ENCODE measurements at regions not wholly inside any gene's neighbourhood (a gene's known extent, or its start where the extent isn't known, plus 50 kb on each side); places are given as distances from the start of the nearest gene placed in this dataset.
A peak's percentile ranks its signal among the peaks of the same experiment; 100 is the strongest.
"Not testable (repeated sequence)": the region's sequence is repeated elsewhere in the genome, so short reads cannot be mapped to it uniquely, and the experiment has no call there.

DNA sequence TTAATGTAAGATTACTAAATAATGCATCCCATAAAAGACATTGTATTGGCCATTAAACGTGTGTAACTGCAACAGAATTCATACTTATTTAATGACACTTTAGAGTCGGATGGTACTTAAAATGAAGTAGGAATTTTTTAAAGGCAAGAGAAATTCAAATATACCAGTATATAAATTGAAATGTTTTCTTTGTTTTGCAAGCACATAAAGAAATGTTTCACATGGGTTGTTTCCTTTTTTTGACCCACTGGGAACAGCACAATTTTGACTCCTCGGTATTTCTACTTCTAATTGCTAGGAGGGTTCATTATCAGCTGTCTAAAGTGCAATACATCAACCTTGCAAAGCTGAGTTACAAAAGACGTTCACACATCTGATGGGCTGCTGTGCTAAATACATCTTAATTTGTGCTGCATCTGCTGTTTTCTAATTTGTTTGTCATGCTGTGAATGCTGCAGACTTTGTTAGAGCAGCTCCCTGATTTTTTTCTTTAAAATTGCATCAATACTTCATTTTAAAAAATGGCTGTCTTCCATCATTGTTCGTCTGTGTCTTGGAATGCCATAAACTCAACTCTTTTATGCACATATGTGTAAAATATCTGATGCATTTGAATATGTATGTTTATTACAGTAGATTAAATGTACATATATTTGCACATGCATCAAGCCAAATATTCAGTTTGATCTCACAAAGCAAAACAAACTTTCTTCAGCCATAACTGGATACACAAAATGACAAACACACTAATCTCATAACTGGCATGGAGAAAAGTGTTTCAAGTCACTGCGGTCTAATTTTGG, 454.0 kb upstream of the GRAMD2B start:
- 83% methylated on average over 6 of the region's 6 CpGs for WGBS
- Histone ChIP-seq H3K4me3 (ENCODE audit: low read depth, low read length) (no peak overlapping the region), H3K27ac (ENCODE audit: low read depth) (no peak overlapping the region), H3K4me1 (ENCODE audit: insufficient read depth) (no peaks in the 10 kb centered on the region), H3K36me3 (ENCODE audit: insufficient read depth) (no peaks in the 10 kb centered on the region)
- no peak for DNase-seq (ENCODE audit: extremely low spot score)

DNA sequence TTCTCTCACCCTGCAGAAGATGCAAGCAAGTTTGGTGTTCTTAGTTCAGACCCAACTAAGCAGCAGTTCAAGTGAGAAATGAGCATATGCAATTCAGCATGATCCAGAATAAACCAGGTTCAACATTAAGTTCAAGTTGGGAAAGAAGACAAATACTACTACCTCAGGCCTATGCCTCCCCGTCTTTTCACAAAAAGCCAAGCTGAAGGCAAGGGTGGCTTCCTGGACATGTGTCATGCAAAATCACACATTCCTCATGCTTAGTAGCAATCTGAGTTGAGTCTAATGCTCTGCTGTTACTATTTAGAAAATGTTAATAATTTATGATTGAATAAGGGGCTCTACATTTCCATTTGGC, 453.4 kb upstream of the GRAMD2B start:
- no peak for DNase-seq (ENCODE audit: extremely low spot score)
- Histone ChIP-seq H3K4me3 (ENCODE audit: low read depth, low read length) (no peak overlapping the region), H3K4me1 (ENCODE audit: insufficient read depth) (no peaks in the 10 kb centered on the region), H3K36me3 (ENCODE audit: insufficient read depth) (no peaks in the 10 kb centered on the region), H3K27ac (ENCODE audit: low read depth) (no peak overlapping the region)
- 95% methylated on average over 1 of the region's 1 CpG for WGBS

DNA sequence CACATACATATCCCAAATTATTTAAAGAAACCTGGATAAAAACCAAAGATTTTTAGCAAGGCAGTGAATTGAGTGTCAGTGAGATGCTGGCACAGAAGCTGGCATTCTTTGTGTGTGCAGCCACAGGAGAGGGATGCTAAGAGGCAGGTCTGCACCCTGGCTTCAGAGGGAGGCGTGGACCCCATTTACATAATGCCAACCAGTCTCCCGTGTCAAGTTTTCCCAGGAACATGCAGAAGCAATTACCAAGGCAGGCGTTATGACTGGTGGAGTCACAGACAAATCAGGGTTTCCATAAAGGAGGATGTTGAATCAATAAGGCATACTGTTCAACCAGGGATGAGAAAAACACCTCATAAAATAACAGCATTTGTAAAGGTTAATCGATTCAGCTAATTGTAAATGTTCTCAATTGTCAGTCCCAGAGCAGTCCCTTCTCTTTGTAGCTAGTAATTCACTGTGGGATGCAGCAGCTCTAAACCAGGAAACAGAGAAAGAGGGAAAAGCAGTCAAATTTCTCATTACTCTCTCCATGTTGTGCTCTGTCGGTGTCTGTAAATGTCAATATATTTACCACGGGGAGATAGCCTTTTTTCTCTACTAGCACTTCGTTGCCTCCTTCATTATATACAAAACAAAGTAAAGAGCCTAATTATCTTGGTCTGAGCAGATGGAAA, 452.4 kb upstream of the GRAMD2B start:
- Histone ChIP-seq H3K27ac (ENCODE audit: low read depth) (no peak overlapping the region), H3K4me3 (ENCODE audit: low read depth, low read length) (no peak overlapping the region), H3K36me3 (ENCODE audit: insufficient read depth) (no peaks in the 10 kb centered on the region), H3K4me1 (ENCODE audit: insufficient read depth) (no peaks in the 10 kb centered on the region)
- 64% methylated on average over 7 of the region's 7 CpGs for WGBS
- DNase-seq (ENCODE audit: extremely low spot score) = no peak

DNA sequence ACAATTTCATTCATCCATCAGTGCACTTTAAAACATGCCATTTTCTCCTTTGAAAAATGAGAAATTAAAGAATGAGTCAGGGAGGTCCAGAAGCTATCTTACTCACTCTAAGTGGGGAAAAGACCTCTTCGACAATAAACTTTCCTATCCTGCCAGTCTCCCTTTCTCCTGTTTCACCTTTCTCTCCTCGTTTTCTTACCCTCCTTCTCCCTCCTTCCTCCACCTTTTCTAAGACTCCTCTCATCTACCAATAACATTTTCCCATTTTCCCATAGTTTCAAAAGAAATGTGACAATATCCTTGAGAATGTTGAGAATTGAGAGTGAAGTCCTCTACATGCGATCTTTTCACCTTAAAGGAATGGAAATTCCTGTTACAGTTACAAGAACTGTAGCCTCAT, 450.5 kb upstream of the GRAMD2B start:
- no peak overlapping the region for H3K27ac ChIP-seq (ENCODE audit: low read depth)
- 80% methylated on average over 3 of the region's 3 CpGs for WGBS
- DNase-seq (ENCODE audit: extremely low spot score) = no peak
- H3K36me3 ChIP-seq (ENCODE audit: insufficient read depth) = no peaks in the 10 kb centered on the region
- H3K4me3 ChIP-seq (ENCODE audit: low read depth, low read length) = no peak overlapping the region
- no peaks in the 10 kb centered on the region for H3K4me1 ChIP-seq (ENCODE audit: insufficient read depth)

DNA sequence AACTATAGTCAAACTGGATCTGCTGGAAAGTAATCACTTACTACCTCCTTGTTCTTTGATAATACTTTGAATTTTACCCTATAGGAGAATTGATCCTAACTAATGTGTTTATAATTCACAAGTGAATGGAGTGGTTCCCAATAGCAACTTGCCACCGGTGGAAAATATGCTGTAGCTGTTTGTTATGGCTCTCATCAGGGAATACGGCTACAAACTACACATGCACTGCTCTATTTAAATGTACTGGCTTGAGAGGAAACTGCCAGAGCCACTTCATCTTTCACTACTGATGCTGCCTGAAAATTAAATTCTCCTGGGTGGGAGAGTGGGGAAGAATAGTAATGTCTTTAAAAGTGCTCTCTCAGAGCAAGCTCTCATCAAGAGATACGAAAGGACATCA, 448.5 kb upstream of the GRAMD2B start:
- no peaks in the 10 kb centered on the region for H3K36me3 ChIP-seq (ENCODE audit: insufficient read depth)
- no peak overlapping the region for H3K27ac ChIP-seq (ENCODE audit: low read depth)
- DNase-seq (ENCODE audit: extremely low spot score) = no peak
- no peaks in the 10 kb centered on the region for H3K4me1 ChIP-seq (ENCODE audit: insufficient read depth)
- H3K4me3 ChIP-seq (ENCODE audit: low read depth, low read length) = no peak overlapping the region
- WGBS = 83% methylated on average over 3 of the region's 3 CpGs

DNA sequence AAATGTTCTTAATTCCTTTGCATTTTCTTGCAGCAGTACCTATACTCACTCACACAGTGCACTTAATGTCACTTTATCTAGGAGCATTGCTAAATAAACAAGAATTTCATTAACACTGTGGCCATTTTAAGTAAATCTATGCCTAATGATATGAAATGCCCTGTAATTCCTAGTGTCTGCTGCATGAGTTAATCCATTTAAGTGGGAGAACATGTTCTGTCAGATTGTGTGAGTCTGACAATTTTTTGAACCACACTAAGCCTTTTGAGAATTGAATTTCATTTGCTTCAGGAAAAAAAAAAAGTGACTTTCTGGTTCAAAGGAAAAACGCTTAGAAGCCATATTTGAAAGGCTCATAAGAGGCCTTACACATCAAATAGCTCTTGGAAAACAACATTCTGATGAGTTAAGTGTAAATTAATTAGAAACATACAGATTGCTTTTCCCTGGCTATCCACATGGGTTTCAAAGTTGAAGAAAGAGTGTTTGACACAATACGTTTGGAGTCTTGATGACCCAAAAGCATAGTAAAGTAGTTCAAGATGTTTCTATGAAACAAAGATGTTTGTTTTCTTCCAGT, 446.7 kb upstream of the GRAMD2B start:
- H3K4me3 ChIP-seq (ENCODE audit: low read depth, low read length) = no peak overlapping the region
- 85% methylated on average over 2 of the region's 2 CpGs for WGBS
- no peak overlapping the region for H3K27ac ChIP-seq (ENCODE audit: low read depth)
- H3K4me1 ChIP-seq (ENCODE audit: insufficient read depth) = no peaks in the 10 kb centered on the region
- no peak for DNase-seq (ENCODE audit: extremely low spot score)
- no peaks in the 10 kb centered on the region for H3K36me3 ChIP-seq (ENCODE audit: insufficient read depth)

DNA sequence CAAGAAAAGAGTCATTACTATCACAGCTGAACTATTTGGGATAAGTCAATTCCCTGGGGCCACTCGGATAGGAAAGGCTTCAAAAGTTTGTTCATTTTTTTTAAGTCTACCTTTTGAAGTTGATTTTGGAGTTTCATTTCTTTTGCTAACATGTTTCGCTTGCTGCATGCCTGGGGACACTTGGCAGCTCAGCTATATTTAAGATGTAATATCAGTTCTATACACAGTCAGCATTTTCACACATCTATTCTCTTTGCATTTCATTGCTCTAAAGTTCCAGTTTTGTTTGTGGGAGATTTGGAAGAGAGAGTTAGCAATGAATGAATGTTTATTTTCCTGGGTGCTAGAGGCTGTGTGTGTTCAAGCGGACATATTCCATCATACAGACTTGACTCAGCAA, 445.2 kb upstream of the GRAMD2B start:
- no peak for DNase-seq (ENCODE audit: extremely low spot score)
- no peak overlapping the region for H3K4me3 ChIP-seq (ENCODE audit: low read depth, low read length)
- no peaks in the 10 kb centered on the region for H3K36me3 ChIP-seq (ENCODE audit: insufficient read depth)
- 94% methylated on average over 3 of the region's 3 CpGs for WGBS
- H3K4me1 ChIP-seq (ENCODE audit: insufficient read depth) = no peaks in the 10 kb centered on the region
- H3K27ac ChIP-seq (ENCODE audit: low read depth) = no peak overlapping the region

DNA sequence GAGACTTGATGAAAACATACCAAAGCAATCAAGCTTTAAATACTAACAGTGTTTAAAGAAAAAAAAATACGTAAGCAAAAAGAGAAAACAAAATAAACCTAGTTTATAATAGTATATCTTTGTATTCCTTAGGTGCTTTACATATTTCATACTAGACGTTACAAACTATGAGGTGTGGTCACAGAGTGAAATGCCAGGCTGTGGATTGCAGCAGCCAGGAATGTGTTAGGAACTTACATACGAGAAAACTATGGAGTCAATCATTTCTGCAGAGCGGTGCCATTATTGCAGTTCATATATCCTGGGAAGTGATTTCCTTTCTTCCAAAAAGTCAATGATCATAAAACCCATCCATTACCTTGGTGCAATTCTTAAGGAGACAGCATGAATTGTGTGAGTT, 443.6 kb upstream of the GRAMD2B start:
- Histone ChIP-seq H3K36me3 (ENCODE audit: insufficient read depth) (no peaks in the 10 kb centered on the region), H3K4me1 (ENCODE audit: insufficient read depth) (no peaks in the 10 kb centered on the region), H3K27ac (ENCODE audit: low read depth) (no peak overlapping the region), H3K4me3 (ENCODE audit: low read depth, low read length) (no peak overlapping the region)
- 70% methylated on average over 4 of the region's 4 CpGs for WGBS
- DNase-seq (ENCODE audit: extremely low spot score) = no peak

DNA sequence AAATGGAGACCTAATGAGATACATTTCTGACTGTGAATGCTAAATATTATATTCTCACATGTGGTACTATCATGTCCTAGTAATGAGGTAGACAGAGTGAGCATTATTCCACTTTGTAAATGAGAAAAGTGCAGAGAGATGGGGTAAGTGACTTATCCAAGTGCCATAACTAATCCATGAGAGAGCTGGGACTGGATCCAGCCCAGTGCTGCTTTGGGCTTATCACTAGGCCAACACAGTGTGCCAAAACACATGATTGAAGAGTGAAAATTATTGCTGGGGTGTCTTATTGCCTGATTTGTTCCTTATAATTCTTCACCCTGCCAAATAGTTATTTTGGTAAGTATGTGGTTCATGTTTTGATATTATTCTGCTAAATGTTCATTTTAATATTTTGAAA, 442.2 kb upstream of the GRAMD2B start:
- DNase-seq (ENCODE audit: extremely low spot score) = no peak
- Histone ChIP-seq H3K27ac (ENCODE audit: low read depth) (no peak overlapping the region), H3K4me3 (ENCODE audit: low read depth, low read length) (no peak overlapping the region), H3K4me1 (ENCODE audit: insufficient read depth) (no peaks in the 10 kb centered on the region), H3K36me3 (ENCODE audit: insufficient read depth) (no peaks in the 10 kb centered on the region)

DNA sequence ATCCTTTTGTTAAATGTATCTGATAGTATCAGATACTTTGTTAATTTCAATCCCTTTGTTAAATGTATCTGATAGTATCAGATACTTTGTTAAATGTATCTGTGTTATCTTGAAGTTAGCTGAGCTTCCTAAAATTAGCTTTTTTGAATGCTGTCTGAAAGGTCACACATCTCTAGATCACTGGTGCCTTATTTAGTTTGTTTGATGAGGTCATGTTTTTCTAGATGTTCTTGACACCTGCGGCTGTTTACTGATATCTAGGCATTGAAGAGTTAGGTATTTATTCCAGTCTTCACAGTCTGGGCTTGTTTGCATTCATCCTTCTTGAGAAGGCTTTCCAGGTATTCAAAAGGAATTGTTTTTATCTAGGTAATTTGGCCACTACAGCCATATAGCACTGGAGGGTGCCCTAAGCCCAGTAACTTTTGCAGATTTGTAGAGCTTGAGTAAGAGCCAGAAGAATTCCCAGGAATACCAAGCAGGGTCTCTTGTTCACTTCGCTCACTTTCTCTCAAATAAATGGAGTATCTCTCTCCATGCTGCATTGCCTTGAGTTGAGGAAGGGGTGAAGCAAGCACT, 435.4 kb upstream of the GRAMD2B start:
- no peak for DNase-seq (ENCODE audit: extremely low spot score)

DNA sequence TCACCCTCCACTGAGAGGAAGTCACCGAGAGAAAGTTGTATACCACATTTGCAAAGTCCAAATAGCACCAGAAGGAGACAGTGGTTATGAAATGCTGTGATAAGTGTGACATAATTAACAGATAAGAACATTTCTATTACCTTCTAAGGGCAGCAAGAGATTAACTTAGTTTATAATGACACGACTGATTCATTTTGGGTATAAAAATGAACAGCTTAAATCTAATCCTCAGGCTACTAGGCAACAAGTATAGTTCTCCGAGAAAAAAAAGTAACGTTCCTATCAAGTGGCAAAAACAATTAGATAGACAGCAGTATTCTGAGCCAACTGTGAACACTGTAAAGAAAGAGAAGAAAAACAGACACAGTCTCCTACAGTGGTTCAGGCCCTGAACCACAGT, 431.2 kb upstream of the GRAMD2B start:
- no peak for DNase-seq (ENCODE audit: extremely low spot score)
- Histone ChIP-seq H3K4me1 (ENCODE audit: insufficient read depth) (no peaks in the 10 kb centered on the region), H3K4me3 (ENCODE audit: low read depth, low read length) (no peak overlapping the region), H3K36me3 (ENCODE audit: insufficient read depth) (no peaks in the 10 kb centered on the region), H3K27ac (ENCODE audit: low read depth) (no peak overlapping the region)
- 51% methylated on average over 4 of the region's 4 CpGs for WGBS

More for the DNA sequence above, 435.4 kb upstream of the GRAMD2B start:
- WGBS = 92% methylated on average over 2 of the region's 2 CpGs
- Histone ChIP-seq H3K27ac (ENCODE audit: low read depth) (no peak overlapping the region), H3K36me3 (ENCODE audit: insufficient read depth) (no peaks in the 10 kb centered on the region), H3K4me3 (ENCODE audit: low read depth, low read length) (no peak overlapping the region), H3K4me1 (ENCODE audit: insufficient read depth) (no peaks in the 10 kb centered on the region)

DNA sequence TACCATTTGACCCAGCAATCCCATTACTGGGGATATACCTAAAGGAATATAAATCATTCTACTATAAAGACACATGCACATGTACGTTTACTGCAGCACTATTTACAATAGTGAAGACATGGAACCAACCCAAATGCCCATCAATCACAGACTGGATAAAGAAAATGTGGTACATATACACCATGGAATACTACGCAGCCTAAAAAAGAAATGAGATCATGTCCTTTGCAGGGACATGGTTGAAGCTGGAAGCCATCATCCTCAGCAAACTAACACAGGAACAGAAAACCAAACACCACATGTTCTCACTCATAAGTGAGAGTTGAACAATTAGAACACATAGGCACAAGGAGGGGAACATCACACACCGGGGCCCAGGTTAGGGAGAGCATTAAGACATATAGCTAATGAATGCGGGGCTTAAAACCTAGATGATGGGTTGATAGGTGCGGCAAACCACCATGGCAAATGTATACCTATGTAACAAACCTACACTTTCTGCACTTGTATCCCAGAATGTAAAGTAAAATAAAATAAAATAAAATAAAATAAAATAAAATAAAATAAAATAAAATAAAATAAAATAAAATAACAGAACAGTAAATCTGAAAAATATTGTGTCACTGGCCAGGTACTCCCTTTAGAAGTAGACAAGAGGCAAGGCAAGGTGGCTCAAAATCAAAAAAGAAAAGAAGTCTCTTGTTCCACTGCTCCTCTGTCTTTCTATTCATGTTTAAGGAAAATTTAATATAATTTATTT, 423.8 kb upstream of the GRAMD2B start:
- not testable (repeated sequence) for H3K4me3 ChIP-seq (ENCODE audit: low read depth, low read length); H3K27ac ChIP-seq (ENCODE audit: low read depth); DNase-seq (ENCODE audit: extremely low spot score); H3K36me3 ChIP-seq (ENCODE audit: insufficient read depth); H3K4me1 ChIP-seq (ENCODE audit: insufficient read depth)
- WGBS = 96% methylated on average over 5 of the region's 5 CpGs

DNA sequence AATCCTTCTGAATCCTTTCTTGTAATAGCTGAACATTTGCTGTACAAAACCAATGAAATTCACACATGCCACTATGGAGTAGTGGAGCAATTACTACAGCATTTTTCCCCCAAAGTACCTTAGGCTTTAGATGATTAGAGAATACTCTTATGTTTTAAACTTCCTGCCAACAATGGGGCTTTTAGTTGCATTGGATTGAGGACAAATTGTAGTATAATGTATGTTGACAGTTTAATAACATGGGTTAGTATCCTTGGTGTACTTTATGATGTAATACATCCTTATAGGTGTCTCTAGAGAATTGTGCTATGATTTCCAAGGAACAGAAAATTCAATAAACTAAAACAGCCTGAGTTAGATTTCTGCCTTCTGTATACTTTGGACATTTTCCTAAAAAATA, 422.7 kb upstream of the GRAMD2B start:
- H3K4me3 ChIP-seq (ENCODE audit: low read depth, low read length) = no peak overlapping the region
- H3K4me1 ChIP-seq (ENCODE audit: insufficient read depth) = no peaks in the 10 kb centered on the region
- H3K27ac ChIP-seq (ENCODE audit: low read depth) = no peak overlapping the region
- no peaks in the 10 kb centered on the region for H3K36me3 ChIP-seq (ENCODE audit: insufficient read depth)
- DNase-seq (ENCODE audit: extremely low spot score) = peak; percentile 36

Measured in urinary bladder (tissue), 3 donors.